Neural cell (in vitro differentiated cells): ENCODE measurements at regions not wholly inside any gene's neighbourhood (a gene's known extent, or its start where the extent isn't known, plus 50 kb on each side); places are given as distances from the start of the nearest gene placed in this dataset.

ENCODE experiments used
- H2AFZ ChIP-seq: fragments of 200-600, 300-800 bp; sonication (generic), shearing (Covaris generic); 2 replicates; pipeline ENCODE4 v1.6.0; 2014; ENCODE audit warnings: low read depth, mild to moderate bottlenecking, antibody characterized with exemption, low read length, moderate library complexity
- H3F3A ChIP-seq: fragments of 200-600 bp; shearing (Covaris generic); 2 replicates; pipeline ENCODE4 v1.6.1; 2016; ENCODE audit warnings: mild to moderate bottlenecking, moderate library complexity, mixed read lengths, antibody characterized with exemption, low read length; ENCODE audit not compliant: insufficient read depth, poor library complexity, severe bottlenecking
- H3K27ac ChIP-seq: fragments of 200-600, 300-800 bp; sonication (generic), shearing (Covaris generic); 2 replicates; pipeline ENCODE4 v1.5.1; 2014; ENCODE audit warnings: mild to moderate bottlenecking, low read length, moderate library complexity
- H3K27me3 ChIP-seq: fragments of 300-800, 200-600 bp; sonication (generic), shearing (Covaris generic); 2 replicates; pipeline ENCODE4 v1.6.0; 2014; ENCODE audit warnings: mild to moderate bottlenecking, low read depth, low read length, moderate library complexity; ENCODE audit not compliant: insufficient read depth
- H3K36me3 ChIP-seq: fragments of 300-800, 200-600 bp; sonication (generic), shearing (Covaris generic); 2 replicates; pipeline ENCODE4 v1.5.1; 2014; ENCODE audit warnings: mild to moderate bottlenecking, antibody characterized with exemption, low read length, moderate library complexity; ENCODE audit not compliant: insufficient read depth
- H3K4me2 ChIP-seq: fragments of 300-800, 200-600 bp; sonication (generic), shearing (Covaris generic); 2 replicates; pipeline ENCODE4 v1.6.0; 2014; ENCODE audit warnings: mild to moderate bottlenecking, low read length
- H3K4me3 ChIP-seq: fragments of 300-800, 200-600 bp; sonication (generic), shearing (Covaris generic); 2 replicates; pipeline ENCODE4 v1.5.1; 2014; ENCODE audit warnings: mild to moderate bottlenecking, low read length, moderate library complexity
- H3K79me2 ChIP-seq: fragments of 200-600 bp; shearing (Covaris generic); replicated peaks from 2 replicates; pipeline ENCODE4 v1.6.0; 2014; ENCODE audit warnings: mild to moderate bottlenecking, low read length, moderate library complexity; ENCODE audit not compliant: insufficient read depth
- H3K9ac ChIP-seq: fragments of 300-800, 200-600 bp; sonication (generic), shearing (Covaris generic); 2 replicates; pipeline ENCODE4 v1.6.1; 2016; ENCODE audit warnings: mild to moderate bottlenecking, low read length, mixed read lengths
- H3K9me2 ChIP-seq: fragments of 200-600 bp; shearing (Covaris generic); 2 replicates; pipeline ENCODE4 v1.6.1; 2016; ENCODE audit warnings: mild to moderate bottlenecking, low read length, mixed read lengths; ENCODE audit not compliant: insufficient read depth
- H3K9me3 ChIP-seq: fragments of 200-600, 300-800 bp; sonication (generic), shearing (Covaris generic); 2 replicates; pipeline ENCODE4 v1.6.1; 2016; ENCODE audit warnings: mild to moderate bottlenecking, mixed run types, low read length, moderate library complexity, mixed read lengths
- H4K20me1 ChIP-seq: fragments of 200-600 bp; shearing (Covaris generic); 2 replicates; pipeline ENCODE4 v1.6.1; 2016; ENCODE audit warnings: mild to moderate bottlenecking, mixed run types; ENCODE audit not compliant: insufficient read depth
- CTCF ChIP-seq: fragments of 450-650 bp; IDR thresholded peaks from 2 replicates; pipeline ENCODE4 v1.5.1; 2014; ENCODE audit warnings: antibody characterized with exemption, mild to moderate bottlenecking, moderate library complexity; ENCODE audit not compliant: poor library complexity, severe bottlenecking
- EP300 ChIP-seq: fragments of 450-650 bp; conservative IDR thresholded peaks from 2 replicates; pipeline ENCODE4 v1.6.1; 2014; ENCODE audit warnings: antibody characterized with exemption, mild to moderate bottlenecking, moderate library complexity; ENCODE audit not compliant: poor library complexity, severe bottlenecking
- EZH2 ChIP-seq: fragments of 200-600, 300-800 bp; shearing (Covaris generic), sonication (generic); IDR thresholded peaks from 2 replicates; pipeline ENCODE4 v1.6.1; 2014; ENCODE audit warnings: antibody characterized with exemption, low read length, borderline replicate concordance, mild to moderate bottlenecking; ENCODE audit not compliant: insufficient read depth, poor library complexity, severe bottlenecking
- MXI1 ChIP-seq: fragments of 450-650 bp; conservative IDR thresholded peaks from 2 replicates; pipeline ENCODE4 v1.6.1; 2014; ENCODE audit warnings: antibody characterized with exemption, mild to moderate bottlenecking; ENCODE audit not compliant: poor library complexity, severe bottlenecking
- POLR2AphosphoS5 ChIP-seq: IDR thresholded peaks from 2 replicates; pipeline ENCODE4 v1.6.1; 2012
- RAD21 ChIP-seq: fragments of 450-650 bp; conservative IDR thresholded peaks from 2 replicates; pipeline ENCODE4 v1.6.1; 2014; ENCODE audit warnings: antibody characterized with exemption, mild to moderate bottlenecking, moderate library complexity
- REST ChIP-seq: IDR thresholded peaks from 2 replicates; pipeline ENCODE4 v1.6.1; 2012; ENCODE audit warnings: borderline replicate concordance
- SMC3 ChIP-seq: fragments of 450-650 bp; conservative IDR thresholded peaks from 2 replicates; pipeline ENCODE4 v1.6.1; 2014; ENCODE audit warnings: antibody characterized with exemption, mild to moderate bottlenecking, moderate library complexity; ENCODE audit not compliant: poor library complexity
- TAF1 ChIP-seq: IDR thresholded peaks from 2 replicates; pipeline ENCODE4 v1.6.1; 2012; ENCODE audit warnings: low read depth

GRCh38 chr16:51761001-51761400 lies 609.9 kb upstream of the SALL1 start:
- H3K9me2 ChIP-seq = no peaks in the 10 kb centered on the region
- H3K79me2 ChIP-seq = no peaks in the 10 kb centered on the region
- no peaks in the 10 kb centered on the region for H3K9me3 ChIP-seq
- no peaks in the 10 kb centered on the region for H3K27me3 ChIP-seq
- no peak overlapping the region for H3K4me2 ChIP-seq
- H4K20me1 ChIP-seq = no peaks in the 10 kb centered on the region
- H3F3A ChIP-seq = no peaks in the 10 kb centered on the region
- H3K36me3 ChIP-seq = no peaks in the 10 kb centered on the region
- no peak overlapping the region for H2AFZ ChIP-seq
- H3K27ac ChIP-seq = no peak overlapping the region
- H3K4me3 ChIP-seq = no peak overlapping the region
- H3K9ac ChIP-seq = no peak overlapping the region
- TF ChIP-seq SMC3 = no peak
- TF ChIP-seq RAD21 = no peak

GRCh38 chr16:51759999-51760398 lies 608.9 kb upstream of the SALL1 start:
- TF ChIP-seq POLR2AphosphoS5 (no peak), MXI1 (no peak), TAF1 (no peak), EZH2 (no peak), SMC3 (no peak), REST (no peak), RAD21 (no peak), EP300 (no peak), CTCF (no peak)
- Histone ChIP-seq H3K9me3 (no peaks in the 10 kb centered on the region), H3K9me2 (no peaks in the 10 kb centered on the region), H3K79me2 (no peaks in the 10 kb centered on the region), H3F3A (no peaks in the 10 kb centered on the region), H3K36me3 (no peaks in the 10 kb centered on the region), H3K27me3 (no peaks in the 10 kb centered on the region), H3K4me2 (no peak overlapping the region), H4K20me1 (no peaks in the 10 kb centered on the region), H2AFZ (no peak overlapping the region), H3K4me3 (no peak overlapping the region), H3K27ac (no peak overlapping the region), H3K9ac (no peak overlapping the region)

- Histone ChIP-seq H3K9ac (no peak overlapping the region), H3K27me3 (no peaks in the 10 kb centered on the region), H3K4me2 (no peak overlapping the region), H3K36me3 (no peaks in the 10 kb centered on the region), H3K79me2 (no peaks in the 10 kb centered on the region), H3F3A (no peaks in the 10 kb centered on the region), H3K4me3 (no peak overlapping the region), H3K9me3 (no peaks in the 10 kb centered on the region), H3K27ac (no peak overlapping the region), H3K9me2 (no peaks in the 10 kb centered on the region), H2AFZ (no peak overlapping the region), H4K20me1 (no peaks in the 10 kb centered on the region)
- TF ChIP-seq EZH2 (no peak), POLR2AphosphoS5 (no peak), MXI1 (no peak), SMC3 (no peak), CTCF (no peak), REST (no peak), TAF1 (no peak), RAD21 (no peak), EP300 (no peak)
Measured at GRCh38 chr16:51759329-51759728, 608.3 kb upstream of the SALL1 start.
